Kidney glomerular epithelial cell (primary cell): ENCODE measurements at regions not wholly inside any gene's neighbourhood (a gene's known extent, or its start where the extent isn't known, plus 50 kb on each side); places are given as distances from the start of the nearest gene placed in this dataset.

Experiments used
- DNase-seq: peaks from one replicate; lab custom pipeline; 2025; lab: John Stamatoyannopoulos, UW

DNA sequence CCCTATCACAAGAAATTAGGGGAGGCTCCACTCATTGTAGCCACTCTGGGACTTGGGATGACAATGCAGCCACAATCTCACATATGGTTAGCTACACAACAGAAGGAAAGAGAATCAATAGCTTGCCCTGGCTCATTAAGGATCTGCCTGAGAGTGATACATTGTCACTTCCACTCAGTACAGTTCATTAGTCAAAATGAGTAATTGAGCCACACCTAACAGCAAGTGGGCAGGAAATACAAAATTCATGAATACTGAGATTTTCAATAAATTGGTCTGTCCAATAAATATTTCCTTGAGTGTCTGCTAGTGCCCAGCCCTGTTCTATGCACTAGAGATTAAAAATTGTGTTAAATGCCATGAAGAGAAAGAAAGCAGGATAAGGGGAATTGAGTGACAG is 231.3 kb upstream of the NR4A3 start:
- no peak for DNase-seq

DNA sequence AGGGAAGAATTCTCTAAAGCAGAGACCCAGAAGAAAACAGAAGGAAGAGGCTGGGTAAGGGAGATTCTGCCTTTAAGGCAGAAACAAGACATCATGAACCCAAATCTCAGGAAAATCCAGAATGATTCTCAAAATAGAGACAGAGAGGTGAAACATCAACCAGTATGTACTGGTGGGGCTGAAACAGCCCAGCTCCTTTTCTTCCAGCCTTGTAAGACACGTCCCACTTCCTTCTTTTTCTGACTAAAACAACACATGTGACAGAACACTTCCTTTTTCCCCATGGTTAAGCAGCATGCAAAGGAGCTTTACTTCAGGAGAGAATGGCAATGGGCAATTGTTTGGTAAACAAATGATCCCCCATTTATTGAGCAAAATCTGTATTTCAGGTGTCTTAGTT is 230.8 kb upstream of the NR4A3 start:
- no peak for DNase-seq

DNA sequence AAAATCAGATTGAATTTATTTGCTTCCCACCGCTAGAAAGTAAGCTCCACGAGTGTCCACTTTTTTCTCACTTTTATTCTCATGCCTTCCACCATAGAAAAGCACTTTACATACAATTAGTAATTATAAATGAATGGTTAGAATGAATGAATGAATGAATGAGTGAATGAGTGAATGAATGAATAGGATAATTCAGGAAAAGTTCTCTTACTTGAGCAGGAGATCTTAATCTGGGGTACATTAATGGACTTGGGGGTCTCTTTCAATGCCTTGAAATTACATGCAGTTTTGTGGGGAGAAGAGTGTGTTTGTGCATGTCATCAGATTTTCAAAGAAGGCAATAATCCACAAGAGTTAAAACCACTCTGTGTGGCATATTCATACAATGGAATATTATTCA is 229.9 kb upstream of the NR4A3 start:
- no peak for DNase-seq

DNA sequence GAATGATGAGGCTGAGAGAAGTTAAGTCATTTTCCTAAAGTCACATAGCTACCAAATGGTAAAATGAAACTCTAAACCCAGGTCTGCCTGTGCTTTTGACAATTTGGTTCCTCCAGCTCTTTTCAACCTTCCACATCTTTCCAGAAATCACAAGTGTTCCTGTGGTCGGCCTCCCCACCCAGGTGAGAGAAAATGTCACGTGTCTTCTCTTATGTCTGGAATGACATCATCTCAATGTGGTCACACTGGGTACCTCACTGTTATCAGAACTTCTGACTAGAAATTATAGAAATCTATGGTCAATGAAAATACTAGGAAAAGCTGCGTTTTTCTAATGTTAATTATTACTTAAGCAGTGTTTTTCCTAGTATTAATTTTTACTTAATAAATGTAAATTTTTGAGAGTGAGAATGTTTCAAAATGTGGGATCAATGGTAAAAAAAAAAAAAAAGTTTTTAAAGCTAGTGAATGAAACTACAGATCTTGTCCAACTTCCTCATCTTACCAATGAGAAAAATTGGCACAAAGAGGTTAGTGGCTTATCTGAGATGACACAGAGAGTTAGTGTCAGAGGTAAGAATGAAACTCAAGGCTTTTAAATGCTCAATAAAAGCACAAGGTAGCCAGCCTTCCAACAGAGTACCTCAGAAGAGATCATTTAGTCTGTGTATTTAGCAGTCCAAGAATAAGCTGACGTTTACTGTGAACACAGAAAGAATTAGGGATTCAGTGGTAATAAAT is 228.7 kb upstream of the NR4A3 start:
- no peak for DNase-seq

DNA sequence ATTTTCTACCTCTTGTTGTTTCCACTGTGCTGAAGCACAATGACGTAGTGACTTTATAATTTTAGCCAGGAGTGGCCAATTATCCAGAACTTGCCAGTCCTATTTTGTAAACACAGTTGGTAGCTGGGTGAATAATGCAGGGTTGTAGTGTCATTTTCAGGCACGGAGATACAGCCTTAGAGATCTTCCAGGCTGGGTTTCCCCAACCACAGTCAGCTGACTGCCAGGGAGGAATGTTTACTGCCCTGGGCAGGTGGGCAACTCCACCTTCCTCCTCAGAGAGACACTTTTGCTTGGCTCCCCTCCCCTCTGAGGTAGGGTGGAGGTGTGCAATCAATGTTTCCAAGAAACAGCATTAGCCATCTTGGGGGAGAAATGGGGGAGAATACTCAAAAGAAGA is 228.1 kb upstream of the NR4A3 start:
- no peak for DNase-seq

DNA sequence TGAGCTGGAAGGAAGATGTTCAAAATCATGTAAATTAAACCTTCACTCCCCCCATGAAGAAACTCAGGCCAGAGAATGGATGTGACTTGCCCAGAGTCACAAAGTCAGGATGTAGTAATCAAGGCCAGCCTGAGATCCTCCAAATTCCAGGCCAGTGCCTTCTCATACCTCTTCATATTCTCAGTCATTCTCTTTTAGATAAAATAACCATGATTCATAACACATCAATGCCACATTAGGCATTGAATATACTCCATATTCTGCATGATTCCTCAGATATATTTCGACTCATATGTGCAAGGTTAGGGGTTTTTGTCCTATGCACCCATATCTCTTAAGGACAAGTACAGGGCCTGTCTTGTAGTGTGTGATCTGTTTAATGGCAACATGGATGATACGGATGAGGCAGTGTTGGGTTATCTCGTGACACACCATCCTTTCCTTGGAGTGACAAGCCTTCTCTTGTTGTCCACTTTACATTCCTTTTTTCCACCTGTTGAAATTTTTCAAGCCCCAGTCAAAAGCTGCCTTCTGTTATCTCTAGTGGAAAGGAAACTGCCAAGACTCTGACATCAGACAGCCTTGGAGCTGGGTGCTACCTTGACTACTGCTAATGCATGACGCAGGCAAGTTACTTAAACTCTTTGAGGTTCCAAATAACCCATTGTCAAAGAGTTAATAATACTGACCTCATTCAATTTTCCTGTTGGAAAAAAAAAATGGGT is 227.5 kb upstream of the NR4A3 start:
- DNase-seq, result no peak

DNA sequence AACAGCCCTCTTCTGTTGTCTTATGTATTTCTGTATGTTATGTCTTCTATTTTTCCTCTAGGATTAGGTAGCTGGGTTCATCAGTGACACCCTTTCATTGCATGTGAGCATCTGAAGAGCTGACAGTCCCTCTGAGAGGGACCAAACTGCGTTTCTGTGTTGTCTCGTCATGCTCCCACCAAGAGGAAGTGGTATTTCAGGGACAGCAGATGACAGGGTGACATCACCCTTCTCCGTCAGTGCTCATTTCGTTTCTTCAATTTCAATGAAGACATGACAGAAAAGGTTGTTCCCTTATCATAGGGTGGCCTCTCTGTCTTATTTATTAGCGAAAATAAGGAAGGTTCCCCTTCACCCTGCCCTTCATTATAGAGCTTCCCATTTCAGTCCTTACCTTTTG is 225.9 kb upstream of the NR4A3 start:
- DNase-seq, result no peak

DNA sequence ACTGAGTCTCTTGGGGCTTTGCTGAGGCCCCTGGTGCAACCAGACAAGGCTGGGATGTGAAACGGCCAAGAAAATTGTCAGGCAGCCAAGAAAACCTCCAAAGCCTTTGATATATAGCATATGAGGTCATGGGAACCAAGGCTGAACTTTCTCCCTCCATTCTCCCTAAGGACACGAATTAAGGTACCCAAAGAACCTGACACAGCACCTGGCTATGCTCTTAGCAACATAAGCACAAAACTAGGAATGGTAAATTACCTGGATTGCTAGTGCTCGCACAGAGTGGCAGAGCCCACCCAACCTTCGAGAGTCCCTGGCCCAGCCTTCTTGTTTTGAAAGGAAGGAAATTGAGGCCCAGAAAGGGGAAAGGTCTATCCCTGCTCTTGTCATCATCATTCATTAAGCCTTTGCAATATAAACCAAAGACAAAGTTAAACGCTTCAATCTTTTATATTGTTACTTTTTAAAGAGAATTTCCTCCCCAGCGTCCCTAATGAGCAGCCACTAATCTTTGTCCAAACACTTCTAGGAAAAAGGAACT is 220.0 kb upstream of the NR4A3 start:
- no peak for DNase-seq

DNA sequence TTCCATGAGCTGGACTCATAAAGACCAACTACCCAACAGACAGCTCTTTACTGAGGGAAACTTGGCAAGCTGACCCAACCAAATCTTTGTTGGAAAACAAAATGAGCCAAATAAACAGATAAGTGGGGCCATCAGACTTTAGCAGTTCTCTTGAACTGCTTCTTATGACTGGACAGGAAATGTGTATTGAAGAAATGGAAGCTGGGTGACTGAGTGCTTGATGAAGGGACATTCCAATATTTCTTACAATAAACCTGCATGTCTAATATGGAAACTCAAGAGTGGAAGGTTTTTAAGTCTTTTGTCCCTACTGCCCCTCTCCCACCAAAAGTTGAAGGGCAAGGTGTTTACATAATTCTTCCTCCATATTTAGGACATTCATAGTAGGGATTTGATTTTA is 218.8 kb upstream of the NR4A3 start:
- DNase-seq, result no peak

DNA sequence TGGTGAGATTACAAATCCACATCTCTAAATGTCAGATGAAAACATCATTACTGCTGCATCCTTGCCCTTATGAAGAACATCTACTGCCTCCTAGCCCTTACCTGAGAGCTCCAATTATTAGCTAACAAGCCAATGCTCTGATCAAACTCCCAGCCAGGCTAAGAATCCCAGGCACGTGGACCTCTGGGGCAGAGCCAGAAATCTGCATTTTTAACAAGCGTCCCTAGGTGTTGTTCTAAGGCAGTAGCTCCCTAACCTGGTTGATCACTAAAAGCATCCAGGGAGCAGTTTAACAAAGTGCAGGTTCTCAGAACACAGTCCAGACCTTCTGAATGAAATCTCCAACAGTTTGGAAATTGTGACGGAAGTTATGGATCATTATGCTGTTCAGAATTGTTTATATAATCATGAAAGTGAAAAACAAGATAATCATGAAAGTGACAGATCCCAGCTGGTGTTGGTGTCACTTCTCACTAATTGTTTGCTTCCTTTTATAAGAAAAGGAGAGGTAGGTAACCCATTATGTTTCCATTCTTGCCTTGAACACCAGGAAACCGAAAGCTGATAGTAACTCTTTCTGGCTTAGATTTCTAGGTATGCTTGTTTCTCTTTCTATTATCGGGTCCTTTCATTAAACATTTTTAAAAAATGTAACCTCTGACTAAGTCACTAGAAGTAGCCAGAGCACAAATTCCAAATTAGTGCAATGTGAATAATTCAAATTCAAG is 216.5 kb upstream of the NR4A3 start:
- DNase-seq, result no peak

DNA sequence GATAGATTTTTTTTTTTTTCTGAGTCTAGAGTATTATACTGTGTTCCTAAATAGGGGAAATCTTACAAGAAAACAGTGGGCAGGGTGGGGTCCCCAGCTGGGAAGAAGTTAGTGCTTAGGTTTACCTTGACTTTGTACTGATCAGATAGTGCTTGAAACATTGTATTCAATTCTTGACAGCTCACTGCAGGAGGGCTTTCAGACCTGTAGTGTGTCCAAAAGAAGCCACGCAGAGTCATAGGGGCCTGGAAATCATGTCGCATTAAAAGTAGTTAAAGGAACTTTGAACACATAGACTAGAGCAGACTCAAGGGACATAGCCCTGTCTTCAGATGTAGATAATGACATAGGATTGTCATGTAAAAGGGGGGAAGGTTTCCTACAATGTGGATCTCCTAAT is 215.4 kb upstream of the NR4A3 start:
- no peak for DNase-seq

DNA sequence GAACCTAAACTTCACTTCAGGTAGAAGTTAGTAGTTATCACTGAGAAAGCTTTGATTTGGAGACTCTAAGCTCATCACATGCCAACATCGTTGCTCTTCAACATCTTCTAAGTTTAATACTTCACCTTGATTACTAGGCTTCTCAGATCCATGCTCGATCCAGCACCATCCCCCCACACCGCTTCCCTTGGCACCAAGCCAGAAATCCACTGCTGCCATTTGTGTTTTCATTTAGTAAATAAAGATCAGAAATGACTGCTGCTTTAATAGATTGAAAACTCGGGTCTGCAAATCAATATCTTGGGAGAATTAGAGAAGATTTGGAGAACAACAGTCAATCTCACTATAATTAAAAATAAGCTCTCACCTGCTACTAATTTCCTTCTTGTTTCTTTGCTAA is 214.7 kb upstream of the NR4A3 start:
- no peak for DNase-seq

DNA sequence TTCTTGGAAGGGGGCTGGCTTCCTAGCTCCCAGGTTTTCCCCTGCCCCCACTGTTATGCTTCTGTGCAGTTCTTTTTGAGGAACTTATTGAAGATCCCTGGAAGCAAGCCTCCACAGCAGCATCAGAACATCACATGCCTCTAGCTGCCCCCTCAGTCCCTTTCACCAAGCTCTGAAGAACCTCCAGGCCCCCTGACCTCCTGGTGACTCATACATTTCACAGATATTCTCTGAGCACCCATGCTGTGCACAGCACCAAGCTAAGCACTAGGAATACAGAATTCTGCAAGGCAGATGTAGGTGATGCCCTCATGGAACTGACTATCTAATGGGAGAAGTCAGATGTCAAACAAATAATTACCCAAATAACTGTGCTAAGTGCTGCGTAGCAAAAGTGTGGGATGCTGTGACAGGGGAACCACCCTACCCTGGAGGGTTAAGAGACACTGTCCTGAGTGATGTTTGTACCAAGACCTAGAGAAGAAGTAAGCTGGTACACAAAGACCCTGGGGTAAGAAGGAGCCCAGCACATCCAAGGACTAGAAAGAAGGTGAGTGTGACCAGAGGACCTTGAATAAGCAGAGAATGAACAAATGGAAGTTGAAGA is 213.7 kb upstream of the NR4A3 start:
- no peak for DNase-seq

DNA sequence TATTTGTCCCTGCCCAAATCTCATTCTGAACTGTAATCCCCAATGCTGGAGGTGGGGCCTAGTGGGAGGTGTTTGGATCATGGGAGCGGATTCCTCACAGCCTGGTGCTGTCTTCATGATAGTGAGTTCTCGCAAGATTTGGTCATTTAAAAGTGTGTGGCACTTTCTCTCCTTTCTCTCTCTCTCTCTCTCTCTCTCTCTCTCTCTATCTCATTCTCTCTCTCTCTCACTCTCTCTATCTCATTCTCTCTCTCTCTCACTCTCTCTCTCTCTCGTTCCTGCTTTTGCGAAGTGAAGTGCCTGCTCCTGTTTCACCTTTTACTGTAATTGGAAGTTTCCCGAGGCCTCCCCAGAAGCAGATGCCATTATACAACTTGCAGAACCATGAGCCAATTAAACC is 207.3 kb upstream of the NR4A3 start:
- DNase-seq, result no peak

DNA sequence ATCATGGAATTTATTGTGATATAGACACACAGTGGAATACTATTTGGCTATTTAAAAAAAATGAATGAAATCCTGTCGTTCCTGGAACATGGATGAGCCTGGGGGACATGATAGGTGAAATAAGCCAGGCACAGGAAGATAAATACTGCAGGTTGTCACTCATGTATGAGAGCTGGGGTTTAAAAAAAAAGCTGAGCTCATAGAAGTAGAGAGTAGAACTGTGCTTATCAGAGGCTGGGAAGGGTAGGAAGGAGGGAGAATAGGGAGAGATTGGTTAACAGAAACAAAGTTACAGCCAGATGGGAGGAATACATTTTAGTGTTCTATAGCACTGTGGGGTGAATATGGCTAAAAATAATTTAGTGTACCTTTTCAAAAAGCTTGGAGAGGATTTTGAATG is 200.6 kb upstream of the NR4A3 start:
- DNase-seq, result no peak

DNA sequence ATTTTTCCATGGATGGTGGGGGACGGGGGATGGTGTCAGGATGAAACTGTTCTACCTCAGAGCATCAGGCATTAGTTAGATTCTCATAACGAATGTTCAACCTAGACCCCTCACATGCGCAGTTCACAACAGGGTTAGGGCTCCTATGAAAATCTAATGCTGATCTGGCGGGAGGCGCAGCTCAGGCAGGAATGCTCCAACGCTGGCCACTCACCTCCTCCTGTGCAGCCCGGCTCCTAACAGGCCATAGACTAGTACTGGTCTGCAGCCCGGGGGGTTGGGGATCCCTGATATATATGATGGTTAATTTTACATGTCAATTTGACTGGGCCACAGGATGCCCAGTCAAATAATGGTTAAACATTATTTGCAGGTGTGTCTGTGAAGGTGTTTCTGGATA is 199.0 kb upstream of the NR4A3 start:
- DNase-seq, result no peak

DNA sequence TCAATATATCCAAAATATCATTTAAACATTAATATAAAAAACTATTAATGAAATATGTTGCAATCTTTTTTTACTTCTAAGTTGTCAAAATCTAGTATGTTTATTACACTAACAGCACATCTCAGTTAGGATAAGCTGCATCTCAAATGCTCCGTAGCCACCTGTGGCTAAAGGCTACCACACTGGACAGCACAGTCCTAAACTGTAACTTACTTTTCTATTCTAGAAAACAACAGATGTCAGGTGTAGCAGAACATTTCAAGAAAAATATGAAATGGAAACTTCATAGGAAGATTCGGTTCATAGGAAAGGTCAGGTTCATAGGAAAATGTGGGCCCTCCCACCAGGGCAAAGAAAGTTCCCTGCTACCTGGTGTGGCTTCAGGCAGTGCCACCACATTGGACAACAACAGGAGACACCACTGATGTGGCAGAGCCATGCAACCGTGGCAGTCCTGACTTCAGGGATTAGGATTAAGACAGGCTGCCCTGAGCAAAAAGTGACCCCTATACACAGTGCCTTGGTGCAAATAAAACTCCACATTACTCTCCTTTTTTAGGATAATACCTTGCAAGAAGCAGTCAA is 197.8 kb upstream of the NR4A3 start:
- no peak for DNase-seq

DNA sequence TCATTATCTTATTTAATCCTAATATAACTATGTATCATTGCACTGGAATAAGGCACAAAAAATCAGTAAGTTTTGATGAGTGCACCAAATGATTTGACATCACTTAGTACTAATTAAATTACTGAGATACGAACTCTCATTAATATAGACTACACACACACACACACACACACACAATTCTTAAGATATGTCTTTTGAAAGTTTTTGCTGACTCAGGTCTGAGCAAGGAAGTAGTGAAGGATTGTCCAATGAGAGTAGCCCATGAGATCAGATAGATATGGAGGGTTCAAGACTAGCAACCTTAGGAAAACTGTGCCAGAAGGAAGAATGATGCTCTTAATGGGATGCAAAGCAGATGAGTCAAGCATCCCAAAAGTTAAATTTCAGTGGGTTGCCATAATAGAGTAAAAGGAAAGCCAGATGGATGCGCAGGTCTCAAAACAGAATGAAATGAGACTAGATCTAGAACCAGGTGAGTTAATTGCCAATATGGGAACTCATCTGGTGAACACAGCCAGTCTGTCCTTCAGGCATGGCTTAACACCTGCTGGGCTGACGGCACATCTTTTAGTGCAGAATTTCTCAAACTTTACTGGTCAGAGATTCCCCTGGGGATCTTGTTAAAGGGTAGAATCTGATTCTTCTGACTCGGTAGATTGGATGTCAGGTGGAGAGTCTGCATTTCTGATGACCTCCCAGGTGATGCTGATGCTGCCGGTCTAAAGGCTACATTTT is 197.0 kb upstream of the NR4A3 start:
- DNase-seq, result no peak

DNA sequence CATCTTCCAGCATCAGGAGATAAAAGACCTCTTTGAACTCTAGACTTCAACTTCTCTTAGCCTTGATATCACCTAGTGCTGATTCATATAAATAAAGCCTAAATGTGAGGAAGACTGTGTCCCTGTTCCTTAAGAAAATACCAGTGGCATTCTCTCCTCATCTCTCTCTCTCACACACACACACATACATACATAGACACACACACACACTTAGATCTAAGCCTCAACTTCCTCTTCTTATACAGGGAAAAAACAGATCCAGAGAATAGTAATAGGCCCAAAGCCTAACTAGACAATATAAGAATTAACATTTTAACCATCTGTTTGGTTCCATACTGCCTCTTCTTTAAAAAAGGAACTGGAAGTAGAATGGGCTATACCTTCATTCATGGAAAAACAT is 195.3 kb upstream of the NR4A3 start:
- DNase-seq, result no peak

DNA sequence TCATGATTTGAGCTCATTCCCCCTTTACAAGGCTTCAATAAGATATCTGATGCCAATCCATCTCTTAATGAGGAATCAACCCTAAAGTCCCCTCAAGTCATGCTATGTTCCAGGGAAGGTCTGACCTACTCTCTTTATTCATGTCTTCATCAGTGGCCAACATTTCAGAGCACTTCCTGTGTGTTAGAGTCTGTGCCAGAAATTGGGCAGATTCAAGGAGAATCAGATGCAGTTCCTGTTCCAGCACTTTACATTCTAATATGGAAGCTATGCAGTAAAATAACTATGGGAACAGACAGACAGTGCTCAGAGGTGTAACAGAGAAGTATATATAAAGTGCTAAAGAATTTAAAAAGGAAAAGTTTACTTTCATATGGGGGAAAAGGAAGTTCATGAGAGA is 193.4 kb upstream of the NR4A3 start:
- DNase-seq, result no peak

DNA sequence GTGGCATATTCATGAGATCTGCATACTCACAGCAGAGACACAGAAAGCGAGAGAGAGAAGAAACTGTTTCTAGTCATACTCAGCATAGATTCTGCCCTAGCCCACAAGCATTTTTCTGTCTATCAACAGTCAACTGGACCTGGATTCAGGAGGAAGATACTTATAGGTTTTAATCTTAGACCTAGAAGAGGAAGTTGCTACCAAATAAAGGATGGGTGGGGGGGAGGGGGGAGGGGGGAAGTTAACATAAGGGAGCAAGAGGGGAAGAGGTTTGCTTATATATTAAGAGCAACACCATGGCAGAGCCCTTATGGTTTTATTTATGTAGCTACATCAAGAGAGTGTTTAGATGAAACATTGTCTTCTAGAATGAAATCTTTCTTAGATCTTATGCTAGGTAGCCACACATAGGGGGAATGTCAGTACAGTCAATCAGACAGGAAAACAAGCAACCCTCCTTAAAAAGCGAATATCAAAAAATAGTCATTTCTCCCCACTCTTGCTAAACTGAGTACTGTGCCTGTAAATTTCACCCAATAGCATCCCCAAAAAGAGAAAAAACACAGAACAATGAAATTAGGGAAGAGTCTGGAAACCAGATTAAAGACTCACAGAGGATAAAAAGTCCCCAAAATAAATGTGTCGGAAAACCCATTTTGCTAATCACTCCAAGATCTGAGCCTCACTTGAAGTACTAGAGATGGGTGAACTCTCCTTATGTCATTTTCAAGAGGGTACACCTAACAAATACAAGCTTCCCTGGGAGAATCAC is 192.7 kb upstream of the NR4A3 start:
- DNase-seq, result no peak
